GM10266 (cell line): ENCODE measurements at regions not wholly inside any gene's neighbourhood (a gene's known extent, or its start where the extent isn't known, plus 50 kb on each side); places are given as distances from the start of the nearest gene placed in this dataset.
"Not testable (repeated sequence)": the region's sequence is repeated elsewhere in the genome, so short reads cannot be mapped to it uniquely, and the experiment has no call there.

Source experiments
- DNase-seq: peaks from one replicate; pipeline ENCODE4 v3.0.0; 2012; ENCODE audit errors: extremely low spot score
- TF ChIP-seq, protein P1 (sequence below): IDR thresholded peaks from 2 replicates; pipeline ENCODE4 v1.5.1; 2012; ENCODE audit warnings: mild to moderate bottlenecking, low read depth; ENCODE audit not compliant: control insufficient read depth, insufficient read depth; ENCODE audit errors: missing control alignments

DNA sequence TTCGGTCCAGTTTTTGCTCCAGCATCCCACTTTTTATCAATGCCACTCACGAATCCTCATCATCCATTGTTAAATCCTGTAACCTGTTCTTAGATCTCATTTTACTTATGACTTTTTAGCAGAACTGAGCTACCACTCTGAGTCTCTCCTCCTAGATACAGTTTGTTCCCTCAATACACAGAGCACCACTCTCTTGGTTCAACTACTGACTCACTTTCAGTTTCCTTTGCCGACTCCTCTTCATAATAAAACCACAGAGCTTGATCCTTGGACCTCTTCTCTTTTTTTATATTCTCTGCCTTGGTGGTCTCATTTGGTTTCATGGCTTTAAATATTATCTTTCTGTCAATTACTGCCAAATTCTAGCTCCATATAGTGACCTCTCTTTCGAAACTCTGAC lies 150.3 kb downstream of the SLITRK5 start:
- no peak for DNase-seq
- TF ChIP-seq, protein P1, sequence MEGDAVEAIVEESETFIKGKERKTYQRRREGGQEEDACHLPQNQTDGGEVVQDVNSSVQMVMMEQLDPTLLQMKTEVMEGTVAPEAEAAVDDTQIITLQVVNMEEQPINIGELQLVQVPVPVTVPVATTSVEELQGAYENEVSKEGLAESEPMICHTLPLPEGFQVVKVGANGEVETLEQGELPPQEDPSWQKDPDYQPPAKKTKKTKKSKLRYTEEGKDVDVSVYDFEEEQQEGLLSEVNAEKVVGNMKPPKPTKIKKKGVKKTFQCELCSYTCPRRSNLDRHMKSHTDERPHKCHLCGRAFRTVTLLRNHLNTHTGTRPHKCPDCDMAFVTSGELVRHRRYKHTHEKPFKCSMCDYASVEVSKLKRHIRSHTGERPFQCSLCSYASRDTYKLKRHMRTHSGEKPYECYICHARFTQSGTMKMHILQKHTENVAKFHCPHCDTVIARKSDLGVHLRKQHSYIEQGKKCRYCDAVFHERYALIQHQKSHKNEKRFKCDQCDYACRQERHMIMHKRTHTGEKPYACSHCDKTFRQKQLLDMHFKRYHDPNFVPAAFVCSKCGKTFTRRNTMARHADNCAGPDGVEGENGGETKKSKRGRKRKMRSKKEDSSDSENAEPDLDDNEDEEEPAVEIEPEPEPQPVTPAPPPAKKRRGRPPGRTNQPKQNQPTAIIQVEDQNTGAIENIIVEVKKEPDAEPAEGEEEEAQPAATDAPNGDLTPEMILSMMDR: no peak

DNA sequence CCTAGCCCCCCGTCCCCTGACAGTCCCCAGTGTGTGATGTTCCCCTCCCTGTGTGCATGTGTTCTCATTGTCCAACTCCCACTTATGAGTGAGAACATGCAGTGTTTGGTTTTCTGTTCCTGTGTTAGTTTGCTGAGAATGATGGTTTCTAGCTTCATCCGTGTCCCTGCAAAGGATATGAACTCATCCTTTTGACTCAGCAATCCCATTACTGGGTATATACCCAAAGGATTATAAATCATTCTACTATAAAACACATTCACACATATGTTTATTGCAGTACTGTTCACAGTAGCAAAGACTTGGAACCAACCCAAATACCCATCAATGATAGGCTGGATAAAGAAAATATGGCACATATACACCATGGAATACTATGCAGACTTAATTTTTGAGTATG lies 155.1 kb downstream of the SLITRK5 start:
- DNase-seq: not testable (repeated sequence)

DNA sequence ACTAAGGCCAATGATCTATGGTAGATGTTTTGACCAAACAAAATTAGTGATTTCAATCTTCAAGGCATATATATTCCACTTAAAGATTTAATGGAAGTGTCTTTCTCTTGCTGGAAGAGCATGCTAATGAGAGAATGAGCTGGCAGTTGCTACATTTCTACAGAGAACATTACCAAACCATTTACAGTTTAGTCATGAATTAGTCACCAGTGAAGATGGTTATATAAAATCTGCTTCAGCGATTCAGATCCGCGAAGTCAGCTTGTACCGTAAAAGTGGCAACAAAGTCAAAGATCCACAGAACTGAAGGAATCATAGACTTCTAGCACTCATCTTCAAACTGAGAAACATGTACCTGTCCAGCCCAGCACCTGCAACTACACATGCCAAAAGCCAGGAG lies 156.3 kb downstream of the SLITRK5 start:
- TF ChIP-seq, protein P1: no peak
- no peak for DNase-seq

DNA sequence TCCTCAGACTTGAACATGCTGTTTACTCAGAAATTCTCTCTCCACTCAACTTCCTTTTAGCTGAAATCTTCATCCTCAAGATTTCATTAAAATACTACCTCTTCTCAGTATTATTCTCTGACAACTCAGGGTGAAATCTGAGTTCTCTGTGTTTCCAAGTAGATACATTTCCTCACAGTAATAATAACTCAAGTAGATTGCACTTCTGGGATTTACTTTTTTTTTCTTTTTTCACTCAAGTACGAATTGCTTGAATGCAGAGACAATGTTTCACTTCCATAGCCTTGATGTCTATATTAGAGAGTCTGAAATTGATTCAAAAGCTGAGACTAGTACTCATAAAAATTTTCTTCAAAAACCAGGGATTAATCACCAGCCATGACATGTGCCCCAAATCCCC lies 166.4 kb downstream of the SLITRK5 start:
- TF ChIP-seq, protein P1: no peak
- no peak for DNase-seq

DNA sequence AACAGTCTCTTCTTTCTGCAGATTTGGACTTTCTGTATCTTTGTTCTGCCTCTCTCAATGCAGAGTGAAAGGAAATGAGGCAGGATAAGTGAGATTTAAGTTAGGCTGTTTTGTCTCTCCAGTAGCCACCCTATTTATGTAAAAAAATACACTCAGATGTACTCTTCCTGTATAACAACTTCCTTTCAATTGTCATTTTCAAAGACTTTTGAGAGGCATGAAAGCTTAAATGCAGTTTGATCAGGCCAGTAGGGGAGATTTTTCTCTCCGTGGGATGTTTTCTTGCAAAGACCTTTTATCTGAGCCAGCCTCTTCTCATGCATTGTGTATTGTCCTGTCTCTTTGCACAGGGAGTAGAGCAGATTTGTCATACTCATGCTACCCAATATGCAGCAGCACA lies 166.8 kb downstream of the SLITRK5 start:
- TF ChIP-seq, protein P1: no peak
- no peak for DNase-seq

DNA sequence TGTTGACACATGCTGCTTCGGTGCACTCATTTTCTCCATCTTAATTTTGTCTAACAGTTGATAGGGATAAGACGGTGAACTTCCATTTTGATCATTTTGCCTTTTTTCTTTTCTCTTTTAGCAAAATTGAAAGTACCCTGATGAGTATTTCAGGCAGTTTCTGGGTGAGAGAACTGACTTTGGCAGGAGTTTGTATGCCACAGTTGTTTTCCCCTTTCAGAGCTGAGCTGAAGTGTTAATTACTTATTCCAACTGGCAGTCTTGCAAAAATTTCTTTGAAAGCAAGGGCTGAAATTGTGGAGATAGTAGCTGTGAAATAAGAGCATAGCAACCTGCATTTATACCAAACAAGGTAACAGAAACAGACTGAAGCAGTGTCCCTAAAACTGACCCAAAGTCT lies 180.2 kb downstream of the SLITRK5 start:
- TF ChIP-seq, protein P1: no peak
- DNase-seq: no peak

DNA sequence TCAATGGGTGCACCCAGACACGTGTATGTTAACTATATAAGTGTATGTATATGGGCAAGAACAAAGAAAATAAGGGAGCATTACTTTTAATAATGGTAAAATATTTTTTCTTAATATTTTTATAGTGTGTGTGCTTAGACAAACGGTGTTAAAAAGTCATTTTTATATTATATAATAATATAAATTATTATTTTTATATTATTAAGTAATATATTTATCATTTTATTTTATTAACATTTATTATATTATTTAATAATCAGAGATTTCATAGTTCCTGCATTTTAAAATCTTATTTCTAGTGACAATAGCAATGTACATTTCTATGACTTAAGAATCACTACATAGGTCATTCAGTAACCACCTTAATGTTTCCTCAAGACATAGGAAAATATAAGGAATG lies 184.4 kb downstream of the SLITRK5 start:
- TF ChIP-seq, protein P1: no peak

DNA sequence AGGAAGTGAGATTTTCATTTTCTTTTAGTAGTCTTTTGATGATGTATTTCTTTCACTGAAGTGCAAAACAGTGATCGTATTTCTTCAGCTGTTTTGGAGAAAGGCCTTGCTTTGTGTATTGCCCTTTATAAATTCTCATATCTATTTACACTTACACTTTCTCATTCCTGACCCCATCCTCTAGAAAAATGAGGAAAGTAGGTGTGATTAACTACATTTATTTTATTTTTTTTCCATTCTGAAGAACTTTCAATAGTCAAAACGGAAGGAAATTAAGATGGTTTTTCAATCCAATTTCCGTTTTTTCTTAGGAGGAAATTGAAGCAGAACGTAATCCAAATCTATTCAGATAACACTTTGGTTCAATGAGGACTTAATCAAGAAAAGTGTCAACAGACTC lies 188.1 kb downstream of the SLITRK5 start:
- no peak for DNase-seq
- TF ChIP-seq, protein P1: no peak

More for the DNA sequence above, 184.4 kb downstream of the SLITRK5 start:
- DNase-seq: no peak
